Caco-2 (cell line): ENCODE measurements at regions not wholly inside any gene's neighbourhood (a gene's known extent, or its start where the extent isn't known, plus 50 kb on each side); places are given as distances from the start of the nearest gene placed in this dataset.

Experiments
- BruUV-seq: library from RNA; stranded (reverse); fragments of 400-500 nt; replicated peaks from 2 replicates; lab custom pipeline; 2021; lab: Mats Ljungman, UMichigan
- CTCF ChIA-PET: fragments of 300-600 bp; sonication (Branson Sonifier 250); formaldehyde crosslinking; loops from one replicate; lab custom pipeline; 2022; ENCODE audit warnings: antibody characterized with exemption; lab: Charles Lee
- POLR2A ChIA-PET: fragments of 300-600 bp; sonication (Branson Sonifier 250); formaldehyde crosslinking; loops from one replicate; lab custom pipeline; 2022; ENCODE audit warnings: antibody characterized with exemption; lab: Charles Lee
- DNase-seq, 2 experiments: peaks; one replicate each; pipeline versions ENCODE4 v3.0.0 to v3.0.0-alpha.2; 2020 to 2022
- H3K27me3 ChIP-seq: replicated peaks from 2 replicates; pipeline ENCODE4 v1.6.0; 2011; ENCODE audit warnings: low read length; ENCODE audit not compliant: control insufficient read depth, insufficient read depth
- H3K36me3 ChIP-seq: 2 replicates; pipeline ENCODE4 v1.5.1; 2011; ENCODE audit warnings: low read length; ENCODE audit not compliant: control insufficient read depth, insufficient read depth
- H3K4me1 ChIP-seq: fragments of 250-450 bp; sonication (Bioruptor Pico); 2 replicates; pipeline ENCODE4 v1.5.1; 2020; ENCODE audit warnings: mild to moderate bottlenecking
- H3K4me3 ChIP-seq: 2 replicates; pipeline ENCODE4 v1.5.1; 2011; ENCODE audit warnings: low read depth, mild to moderate bottlenecking, control low read depth, low read length
- H3K9me3 ChIP-seq: fragments of 250-450 bp; sonication (Bioruptor Pico); 2 replicates; pipeline ENCODE4 v1.5.1; 2020; ENCODE audit warnings: mild to moderate bottlenecking, moderate library complexity
- H3K27ac Mint-ChIP-seq: one replicate; pipeline ENCODE4 v1.8.0; 2022; ENCODE audit warnings: mixed read lengths; ENCODE audit not compliant: unreplicated experiment
- H3K27me3 Mint-ChIP-seq: one replicate; pipeline ENCODE4 v1.8.0; 2022; ENCODE audit warnings: mixed read lengths; ENCODE audit not compliant: insufficient read depth, unreplicated experiment
- H3K36me3 Mint-ChIP-seq: one replicate; pipeline ENCODE4 v1.8.0; 2022; ENCODE audit warnings: mild to moderate bottlenecking, mixed read lengths; ENCODE audit not compliant: insufficient read depth, unreplicated experiment
- H3K4me1 Mint-ChIP-seq: one replicate; pipeline ENCODE4 v1.8.0; 2022; ENCODE audit warnings: low read depth, mixed read lengths; ENCODE audit not compliant: unreplicated experiment
- H3K4me3 Mint-ChIP-seq: one replicate; pipeline ENCODE4 v1.8.0; 2022; ENCODE audit warnings: mild to moderate bottlenecking, moderate library complexity, mixed read lengths; ENCODE audit not compliant: unreplicated experiment
- H3K9me3 Mint-ChIP-seq: one replicate; pipeline ENCODE4 v1.8.0; 2022; ENCODE audit warnings: mixed read lengths; ENCODE audit not compliant: unreplicated experiment
- intact Hi-C: fragments of 100-400 bp; cut with micrococcal nuclease; formaldehyde crosslinking; loops from one replicate; pipeline ENCODE4 v1.10.0; 2022; ENCODE audit not compliant: unreplicated experiment
- TF ChIP-seq, protein P1 (sequence below), 2 experiments: fragments of 200-600 bp in 1 of 2; IDR thresholded peaks; 1 replicate in 1 of 2; 2 replicates in 1 of 2; pipeline versions ENCODE4 v1.5.1 to v1.8.0; 2011 to 2022; ENCODE audit warnings: antibody characterized with exemption in 1 of 2, control low read depth in 1 of 2, inconsistent platforms in 1 of 2, low read depth in 1 of 2, low read length in 1 of 2, mild to moderate bottlenecking in 1 of 2, moderate library complexity in 1 of 2; ENCODE audit not compliant: insufficient read depth in 1 of 2, severe bottlenecking in 1 of 2, unreplicated experiment in 1 of 2

DNA sequence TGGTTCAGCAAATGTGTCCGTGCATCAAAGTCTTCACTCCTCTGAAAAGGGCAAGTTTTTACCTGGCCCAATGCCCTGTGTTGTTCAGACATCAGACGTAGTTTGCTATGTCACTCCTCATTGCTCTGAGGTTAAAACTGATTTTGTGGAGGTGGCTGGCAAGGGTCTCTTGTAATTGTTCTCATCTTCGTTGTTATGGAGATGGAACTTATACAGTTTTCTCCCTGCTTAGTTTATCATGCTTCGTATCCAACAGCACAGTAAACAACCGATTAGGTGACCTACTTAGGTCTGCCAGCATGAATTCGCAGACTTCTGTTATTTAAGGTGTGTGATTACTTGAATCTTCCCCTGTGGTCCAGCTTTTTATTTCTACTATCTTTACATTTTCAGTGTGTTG is 274.1 kb upstream of the SMIM30 start:
- no peaks in the 10 kb centered on the region for H3K9me3 ChIP-seq
- H3K27ac Mint-ChIP-seq, result no peak overlapping the region
- peaks cover 12% of the 10 kb centered on the region for H3K9me3 Mint-ChIP-seq
- no peaks in the 10 kb centered on the region for H3K27me3 ChIP-seq
- DNase-seq, result no peak
- H3K4me3 Mint-ChIP-seq, result no peak overlapping the region
- no peak overlapping the region for H3K4me3 ChIP-seq
- ChIA-PET CTCF (no interaction called here), POLR2A (no interaction called here)
- no TSS peak for BruUV-seq
- intact Hi-C loops, result no loop called here
- no peaks in the 10 kb centered on the region for H3K4me1 Mint-ChIP-seq
- TF ChIP-seq, protein P1, sequence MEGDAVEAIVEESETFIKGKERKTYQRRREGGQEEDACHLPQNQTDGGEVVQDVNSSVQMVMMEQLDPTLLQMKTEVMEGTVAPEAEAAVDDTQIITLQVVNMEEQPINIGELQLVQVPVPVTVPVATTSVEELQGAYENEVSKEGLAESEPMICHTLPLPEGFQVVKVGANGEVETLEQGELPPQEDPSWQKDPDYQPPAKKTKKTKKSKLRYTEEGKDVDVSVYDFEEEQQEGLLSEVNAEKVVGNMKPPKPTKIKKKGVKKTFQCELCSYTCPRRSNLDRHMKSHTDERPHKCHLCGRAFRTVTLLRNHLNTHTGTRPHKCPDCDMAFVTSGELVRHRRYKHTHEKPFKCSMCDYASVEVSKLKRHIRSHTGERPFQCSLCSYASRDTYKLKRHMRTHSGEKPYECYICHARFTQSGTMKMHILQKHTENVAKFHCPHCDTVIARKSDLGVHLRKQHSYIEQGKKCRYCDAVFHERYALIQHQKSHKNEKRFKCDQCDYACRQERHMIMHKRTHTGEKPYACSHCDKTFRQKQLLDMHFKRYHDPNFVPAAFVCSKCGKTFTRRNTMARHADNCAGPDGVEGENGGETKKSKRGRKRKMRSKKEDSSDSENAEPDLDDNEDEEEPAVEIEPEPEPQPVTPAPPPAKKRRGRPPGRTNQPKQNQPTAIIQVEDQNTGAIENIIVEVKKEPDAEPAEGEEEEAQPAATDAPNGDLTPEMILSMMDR (IDR thresholded peaks at IDR 0.05; ENCODE audit: insufficient read depth in 1 of 2, low read depth in 1 of 2, low read length in 1 of 2, severe bottlenecking in 1 of 2, unreplicated experiment in 1 of 2), result no peak
- H3K27me3 Mint-ChIP-seq, result peaks cover 3% of the 10 kb centered on the region
- H3K4me1 ChIP-seq, result no peaks in the 10 kb centered on the region
- no peaks in the 10 kb centered on the region for H3K36me3 Mint-ChIP-seq
- H3K36me3 ChIP-seq, result no peaks in the 10 kb centered on the region

DNA sequence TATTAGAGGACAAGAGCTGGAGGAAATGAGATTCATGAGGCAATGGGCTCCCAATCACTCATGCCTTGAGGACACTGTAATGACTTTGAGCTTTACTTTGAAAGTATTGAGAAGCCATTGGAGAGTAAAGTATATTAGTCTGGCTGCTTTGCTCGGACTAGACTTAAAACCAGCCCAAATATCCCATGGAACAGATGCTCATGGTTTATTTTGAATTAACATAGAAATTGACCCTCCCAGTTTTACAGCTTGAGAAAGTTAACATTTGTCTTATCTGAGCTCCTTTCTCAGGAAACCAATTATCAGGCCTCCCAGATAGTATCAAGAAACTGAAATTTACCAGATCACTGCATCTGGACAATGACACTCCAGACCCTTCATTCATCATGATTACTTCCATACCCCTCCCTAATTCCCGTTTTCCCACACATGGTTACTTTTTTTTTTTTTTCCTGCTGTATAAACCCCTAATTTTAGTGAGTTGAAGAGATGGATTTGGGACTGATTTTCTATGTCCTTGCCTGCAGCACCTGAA is 270.8 kb upstream of the SMIM30 start:
- no peaks in the 10 kb centered on the region for H3K36me3 ChIP-seq
- H3K4me3 ChIP-seq, result no peak overlapping the region
- no peaks in the 10 kb centered on the region for H3K4me1 ChIP-seq
- no peak overlapping the region for H3K27ac Mint-ChIP-seq
- H3K27me3 ChIP-seq, result no peaks in the 10 kb centered on the region
- no peaks in the 10 kb centered on the region for H3K9me3 ChIP-seq
- ChIA-PET POLR2A (no interaction called here), CTCF (no interaction called here)
- TF ChIP-seq, protein P1 (IDR thresholded peaks at IDR 0.05; ENCODE audit: insufficient read depth in 1 of 2, low read depth in 1 of 2, low read length in 1 of 2, severe bottlenecking in 1 of 2, unreplicated experiment in 1 of 2), result no peak
- DNase-seq, result no peak
- no peak overlapping the region for H3K4me3 Mint-ChIP-seq
- H3K4me1 Mint-ChIP-seq, result no peaks in the 10 kb centered on the region
- no peaks in the 10 kb centered on the region for H3K36me3 Mint-ChIP-seq
- H3K27me3 Mint-ChIP-seq, result no peaks in the 10 kb centered on the region
- intact Hi-C loops, result no loop called here
- H3K9me3 Mint-ChIP-seq, result peaks cover 12% of the 10 kb centered on the region
- no TSS peak for BruUV-seq

DNA sequence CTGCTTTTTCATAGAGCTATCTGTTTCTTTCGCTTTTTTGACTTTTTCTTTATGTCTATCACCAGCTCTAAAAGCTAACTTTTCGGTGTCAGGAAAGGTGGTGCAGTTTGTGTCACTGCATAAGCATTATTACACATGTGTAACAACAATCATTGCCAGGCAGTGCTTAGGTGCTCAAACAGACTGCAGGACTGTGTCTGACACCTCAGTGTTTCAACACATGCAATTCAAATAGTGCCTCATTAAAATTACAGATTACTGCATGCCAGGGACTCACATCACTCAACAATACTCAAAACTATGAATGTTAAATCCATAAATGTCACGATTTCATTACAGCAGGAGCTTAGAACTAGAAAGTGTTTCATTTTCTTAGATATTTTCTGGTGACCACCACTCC is 265.3 kb upstream of the SMIM30 start:
- CTCF ChIA-PET, result no interaction called here
- peaks cover 2% of the 10 kb centered on the region for H3K27me3 Mint-ChIP-seq
- H3K36me3 Mint-ChIP-seq, result no peaks in the 10 kb centered on the region
- H3K4me3 Mint-ChIP-seq, result no peak overlapping the region
- POLR2A ChIA-PET, result no interaction called here
- DNase-seq, result no peak
- H3K4me1 Mint-ChIP-seq, result no peaks in the 10 kb centered on the region
- H3K4me3 ChIP-seq, result no peak overlapping the region
- H3K27ac Mint-ChIP-seq, result no peak overlapping the region
- no peaks in the 10 kb centered on the region for H3K36me3 ChIP-seq
- intact Hi-C loops, result no loop called here
- no peaks in the 10 kb centered on the region for H3K27me3 ChIP-seq
- H3K9me3 ChIP-seq, result no peaks in the 10 kb centered on the region
- no peaks in the 10 kb centered on the region for H3K4me1 ChIP-seq
- no TSS peak for BruUV-seq
- TF ChIP-seq, protein P1 (IDR thresholded peaks at IDR 0.05; ENCODE audit: insufficient read depth in 1 of 2, low read depth in 1 of 2, low read length in 1 of 2, severe bottlenecking in 1 of 2, unreplicated experiment in 1 of 2), result no peak
- H3K9me3 Mint-ChIP-seq, result no peaks in the 10 kb centered on the region
